Suprapubic skin (tissue), 3 donors: ENCODE measurements at regions not wholly inside any gene's neighbourhood (a gene's known extent, or its start where the extent isn't known, plus 50 kb on each side); places are given as distances from the start of the nearest gene placed in this dataset.

Experiments
- CTCF ChIP-seq, 2 donors: fragments of 200-600 bp in 1 of 2; fragments of 450-650 bp in 1 of 2; sonication (generic) in 1 of 2; IDR thresholded peaks; one replicate each; pipeline ENCODE4 v1.5.1; 2016 to 2019; ENCODE audit warnings: antibody characterized with exemption in 2 of 2, mild to moderate bottlenecking in 1 of 2, moderate library complexity in 1 of 2
- POLR2AphosphoS5 ChIP-seq, 3 donors: sonication (generic); formaldehyde crosslinking; IDR thresholded peaks; one replicate each; pipeline ENCODE4 v1.6.1; 2017; ENCODE audit warnings: antibody characterized with exemption in 3 of 3

- TF ChIP-seq CTCF (IDR thresholded peaks at IDR 0.05) (no peak), POLR2AphosphoS5 (IDR thresholded peaks at IDR 0.05) (no peak)
These were observed 737.8 kb downstream of the TUSC7 start for GRCh38 chr3:117447419-117447818.
